ENCODE measurements at regions not wholly inside any gene's neighbourhood (a gene's known extent, or its start where the extent isn't known, plus 50 kb on each side); places are given as distances from the start of the nearest gene placed in this dataset.

DNA sequence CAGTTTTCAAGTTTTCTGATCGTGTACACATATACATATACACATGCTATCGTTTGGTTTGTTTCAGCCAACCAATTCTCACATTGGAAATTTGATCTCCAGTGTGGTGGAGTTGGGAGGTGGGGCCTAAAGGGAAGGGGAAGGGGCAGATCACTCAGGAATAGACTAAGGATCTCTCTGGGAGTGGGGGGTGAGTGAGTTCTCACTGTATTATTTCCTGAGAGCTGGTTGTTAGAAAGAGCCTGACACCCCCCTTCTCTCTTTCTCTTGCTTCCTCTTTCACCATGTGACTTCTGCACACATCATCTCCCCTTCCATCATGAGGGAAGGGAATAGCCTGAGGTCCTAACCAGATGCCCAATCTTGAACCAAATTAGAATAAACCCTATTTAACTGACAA, 551.7 kb downstream of the MAT2B start:
- TF ChIP-seq, protein P1, sequence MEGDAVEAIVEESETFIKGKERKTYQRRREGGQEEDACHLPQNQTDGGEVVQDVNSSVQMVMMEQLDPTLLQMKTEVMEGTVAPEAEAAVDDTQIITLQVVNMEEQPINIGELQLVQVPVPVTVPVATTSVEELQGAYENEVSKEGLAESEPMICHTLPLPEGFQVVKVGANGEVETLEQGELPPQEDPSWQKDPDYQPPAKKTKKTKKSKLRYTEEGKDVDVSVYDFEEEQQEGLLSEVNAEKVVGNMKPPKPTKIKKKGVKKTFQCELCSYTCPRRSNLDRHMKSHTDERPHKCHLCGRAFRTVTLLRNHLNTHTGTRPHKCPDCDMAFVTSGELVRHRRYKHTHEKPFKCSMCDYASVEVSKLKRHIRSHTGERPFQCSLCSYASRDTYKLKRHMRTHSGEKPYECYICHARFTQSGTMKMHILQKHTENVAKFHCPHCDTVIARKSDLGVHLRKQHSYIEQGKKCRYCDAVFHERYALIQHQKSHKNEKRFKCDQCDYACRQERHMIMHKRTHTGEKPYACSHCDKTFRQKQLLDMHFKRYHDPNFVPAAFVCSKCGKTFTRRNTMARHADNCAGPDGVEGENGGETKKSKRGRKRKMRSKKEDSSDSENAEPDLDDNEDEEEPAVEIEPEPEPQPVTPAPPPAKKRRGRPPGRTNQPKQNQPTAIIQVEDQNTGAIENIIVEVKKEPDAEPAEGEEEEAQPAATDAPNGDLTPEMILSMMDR (IDR thresholded peaks at IDR 0.05 in 2 of 3, conservative IDR thresholded peaks at IDR 0.05 in 1 of 3; ENCODE audit: control insufficient read depth in 2 of 3, extremely low read depth in 1 of 3, insufficient read depth in 1 of 3, low read depth in 3 of 3, low read length in 3 of 3): no peak
- TF ChIP-seq RB1 (IDR thresholded peaks at IDR 0.05; ENCODE audit: borderline replicate concordance): no peak
- TF ChIP-seq, protein P2, sequence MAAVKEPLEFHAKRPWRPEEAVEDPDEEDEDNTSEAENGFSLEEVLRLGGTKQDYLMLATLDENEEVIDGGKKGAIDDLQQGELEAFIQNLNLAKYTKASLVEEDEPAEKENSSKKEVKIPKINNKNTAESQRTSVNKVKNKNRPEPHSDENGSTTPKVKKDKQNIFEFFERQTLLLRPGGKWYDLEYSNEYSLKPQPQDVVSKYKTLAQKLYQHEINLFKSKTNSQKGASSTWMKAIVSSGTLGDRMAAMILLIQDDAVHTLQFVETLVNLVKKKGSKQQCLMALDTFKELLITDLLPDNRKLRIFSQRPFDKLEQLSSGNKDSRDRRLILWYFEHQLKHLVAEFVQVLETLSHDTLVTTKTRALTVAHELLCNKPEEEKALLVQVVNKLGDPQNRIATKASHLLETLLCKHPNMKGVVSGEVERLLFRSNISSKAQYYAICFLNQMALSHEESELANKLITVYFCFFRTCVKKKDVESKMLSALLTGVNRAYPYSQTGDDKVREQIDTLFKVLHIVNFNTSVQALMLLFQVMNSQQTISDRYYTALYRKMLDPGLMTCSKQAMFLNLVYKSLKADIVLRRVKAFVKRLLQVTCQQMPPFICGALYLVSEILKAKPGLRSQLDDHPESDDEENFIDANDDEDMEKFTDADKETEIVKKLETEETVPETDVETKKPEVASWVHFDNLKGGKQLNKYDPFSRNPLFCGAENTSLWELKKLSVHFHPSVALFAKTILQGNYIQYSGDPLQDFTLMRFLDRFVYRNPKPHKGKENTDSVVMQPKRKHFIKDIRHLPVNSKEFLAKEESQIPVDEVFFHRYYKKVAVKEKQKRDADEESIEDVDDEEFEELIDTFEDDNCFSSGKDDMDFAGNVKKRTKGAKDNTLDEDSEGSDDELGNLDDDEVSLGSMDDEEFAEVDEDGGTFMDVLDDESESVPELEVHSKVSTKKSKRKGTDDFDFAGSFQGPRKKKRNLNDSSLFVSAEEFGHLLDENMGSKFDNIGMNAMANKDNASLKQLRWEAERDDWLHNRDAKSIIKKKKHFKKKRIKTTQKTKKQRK (IDR thresholded peaks at IDR 0.05; ENCODE audit: low read depth, low read length): no peak
- no peak for TF ChIP-seq HDAC2 (IDR thresholded peaks at IDR 0.05)
- TF ChIP-seq POLR2AphosphoS5 (IDR thresholded peaks at IDR 0.05; ENCODE audit: low read length): no peak
- TF ChIP-seq, protein P3, sequence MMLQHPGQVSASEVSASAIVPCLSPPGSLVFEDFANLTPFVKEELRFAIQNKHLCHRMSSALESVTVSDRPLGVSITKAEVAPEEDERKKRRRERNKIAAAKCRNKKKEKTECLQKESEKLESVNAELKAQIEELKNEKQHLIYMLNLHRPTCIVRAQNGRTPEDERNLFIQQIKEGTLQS (IDR thresholded peaks at IDR 0.05; ENCODE audit: borderline replicate concordance, extremely low read depth, low read depth, low read length): no peak
- TF ChIP-seq, protein P4, sequence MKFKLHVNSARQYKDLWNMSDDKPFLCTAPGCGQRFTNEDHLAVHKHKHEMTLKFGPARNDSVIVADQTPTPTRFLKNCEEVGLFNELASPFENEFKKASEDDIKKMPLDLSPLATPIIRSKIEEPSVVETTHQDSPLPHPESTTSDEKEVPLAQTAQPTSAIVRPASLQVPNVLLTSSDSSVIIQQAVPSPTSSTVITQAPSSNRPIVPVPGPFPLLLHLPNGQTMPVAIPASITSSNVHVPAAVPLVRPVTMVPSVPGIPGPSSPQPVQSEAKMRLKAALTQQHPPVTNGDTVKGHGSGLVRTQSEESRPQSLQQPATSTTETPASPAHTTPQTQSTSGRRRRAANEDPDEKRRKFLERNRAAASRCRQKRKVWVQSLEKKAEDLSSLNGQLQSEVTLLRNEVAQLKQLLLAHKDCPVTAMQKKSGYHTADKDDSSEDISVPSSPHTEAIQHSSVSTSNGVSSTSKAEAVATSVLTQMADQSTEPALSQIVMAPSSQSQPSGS (IDR thresholded peaks at IDR 0.05; ENCODE audit: low read length): no peak
- TF ChIP-seq, protein P5, sequence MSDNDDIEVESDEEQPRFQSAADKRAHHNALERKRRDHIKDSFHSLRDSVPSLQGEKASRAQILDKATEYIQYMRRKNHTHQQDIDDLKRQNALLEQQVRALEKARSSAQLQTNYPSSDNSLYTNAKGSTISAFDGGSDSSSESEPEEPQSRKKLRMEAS (IDR thresholded peaks at IDR 0.05; ENCODE audit: low read depth, low read length): no peak

Data from GM12878 (cell line).